Spleen (tissue), 7 donors: ENCODE measurements at regions not wholly inside any gene's neighbourhood (a gene's known extent, or its start where the extent isn't known, plus 50 kb on each side); places are given as distances from the start of the nearest gene placed in this dataset.

Experiments
- POLR2A ChIP-seq, 3 donors: fragments of 450-650 bp; IDR thresholded peaks; one replicate each; pipeline ENCODE4 v1.5.1; 2017; ENCODE audit warnings: antibody characterized with exemption in 3 of 3, mild to moderate bottlenecking in 1 of 3
- POLR2AphosphoS5 ChIP-seq, 3 donors: sonication (generic); formaldehyde crosslinking; IDR thresholded peaks; one replicate each; pipeline ENCODE4 v1.5.1; 2017; ENCODE audit warnings: antibody characterized with exemption in 3 of 3
- TF ChIP-seq, protein P1 (sequence below), 11 experiments: fragments of 200-600 bp in 7 of 11; fragments of 450-650 bp in 4 of 11; sonication (generic) in 4 of 11; IDR thresholded peaks in 8 of 11; conservative IDR thresholded peaks in 3 of 11; 1 replicate in 7 of 11; 2 replicates in 4 of 11; pipeline versions ENCODE4 v1.4.0 to v1.8.0; 2016 to 2021; ENCODE audit warnings: antibody characterized with exemption in 11 of 11, inconsistent platforms in 4 of 11, mild to moderate bottlenecking in 1 of 11
- donor health status: DM: no; HTN: no; CAD: no; lungs with moderate emphysema.
- donor health status: DM: no; HTN: no; CAD: no.
- donor health status: DM: no; HTN: no; CAD: no.

- TF ChIP-seq, protein P1, sequence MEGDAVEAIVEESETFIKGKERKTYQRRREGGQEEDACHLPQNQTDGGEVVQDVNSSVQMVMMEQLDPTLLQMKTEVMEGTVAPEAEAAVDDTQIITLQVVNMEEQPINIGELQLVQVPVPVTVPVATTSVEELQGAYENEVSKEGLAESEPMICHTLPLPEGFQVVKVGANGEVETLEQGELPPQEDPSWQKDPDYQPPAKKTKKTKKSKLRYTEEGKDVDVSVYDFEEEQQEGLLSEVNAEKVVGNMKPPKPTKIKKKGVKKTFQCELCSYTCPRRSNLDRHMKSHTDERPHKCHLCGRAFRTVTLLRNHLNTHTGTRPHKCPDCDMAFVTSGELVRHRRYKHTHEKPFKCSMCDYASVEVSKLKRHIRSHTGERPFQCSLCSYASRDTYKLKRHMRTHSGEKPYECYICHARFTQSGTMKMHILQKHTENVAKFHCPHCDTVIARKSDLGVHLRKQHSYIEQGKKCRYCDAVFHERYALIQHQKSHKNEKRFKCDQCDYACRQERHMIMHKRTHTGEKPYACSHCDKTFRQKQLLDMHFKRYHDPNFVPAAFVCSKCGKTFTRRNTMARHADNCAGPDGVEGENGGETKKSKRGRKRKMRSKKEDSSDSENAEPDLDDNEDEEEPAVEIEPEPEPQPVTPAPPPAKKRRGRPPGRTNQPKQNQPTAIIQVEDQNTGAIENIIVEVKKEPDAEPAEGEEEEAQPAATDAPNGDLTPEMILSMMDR (IDR thresholded peaks at IDR 0.05 in 8 of 11, conservative IDR thresholded peaks at IDR 0.05 in 3 of 11) = no peak
- TF ChIP-seq POLR2A (IDR thresholded peaks at IDR 0.05) (no peak), POLR2AphosphoS5 (IDR thresholded peaks at IDR 0.05) (no peak)
Observed at GRCh38 chr4:187739771-187740170, 255.8 kb upstream of the ZFP42 start.
